Astrocyte (in vitro differentiated cells and primary cell): ENCODE measurements at regions not wholly inside any gene's neighbourhood (a gene's known extent, or its start where the extent isn't known, plus 50 kb on each side); places are given as distances from the start of the nearest gene placed in this dataset.

Experiments
- CTCF ChIP-seq: IDR thresholded peaks from 2 replicates; pipeline ENCODE4 v1.5.1; 2011; ENCODE audit warnings: low read depth, mild to moderate bottlenecking, inconsistent platforms, low read length, moderate library complexity; ENCODE audit not compliant: insufficient read depth
- EZH2 ChIP-seq: IDR thresholded peaks from 2 replicates; pipeline ENCODE4 v1.6.1; 2012; ENCODE audit warnings: mild to moderate bottlenecking, low read length, inconsistent platforms; ENCODE audit not compliant: insufficient read depth

GRCh38 chr1:38137164-38137563 lies 90.6 kb upstream of the POU3F1 start:
- TF ChIP-seq CTCF (no peak), EZH2 (no peak)
